SK-N-MC (cell line): ENCODE measurements at regions not wholly inside any gene's neighbourhood (a gene's known extent, or its start where the extent isn't known, plus 50 kb on each side); places are given as distances from the start of the nearest gene placed in this dataset.

Source experiments
- DNase-seq: peaks from one replicate; pipeline ENCODE4 v3.0.0-alpha.2; 2011; ENCODE audit warnings: low read depth, low spot score
- H3K27ac ChIP-seq: fragments of 200-600 bp; sonication (generic); 2 replicates; pipeline ENCODE4 v1.5.1; 2016; ENCODE audit warnings: mixed run types
- H3K36me3 ChIP-seq: fragments of 200-600 bp; sonication (generic); 2 replicates; pipeline ENCODE4 v1.6.1; 2017; ENCODE audit warnings: antibody characterized with exemption, low read length, mixed read lengths; ENCODE audit not compliant: insufficient read depth
- H3K4me3 ChIP-seq: fragments of 200-600 bp; sonication (generic); 2 replicates; pipeline ENCODE4 v1.5.1; 2016
- H3K9ac ChIP-seq: fragments of 200-600 bp; sonication (generic); 2 replicates; pipeline ENCODE4 v1.8.0; 2017; ENCODE audit warnings: mixed run types, mixed read lengths; ENCODE audit not compliant: insufficient read length
- H3K9me3 ChIP-seq: fragments of 200-600 bp; sonication (generic); 2 replicates; pipeline ENCODE4 v1.6.1; 2017; ENCODE audit warnings: low read depth, mild to moderate bottlenecking, antibody characterized with exemption, low read length, moderate library complexity, mixed read lengths
- EZH2 ChIP-seq: fragments of 200-600 bp; sonication (generic); IDR thresholded peaks from one replicate; pipeline ENCODE4 v1.6.1; 2017; ENCODE audit warnings: antibody characterized with exemption
- FOXP2 ChIP-seq: optimal IDR thresholded peaks from 2 replicates; pipeline ENCODE3; 2011; ENCODE audit warnings: mild to moderate bottlenecking, moderate library complexity; ENCODE audit not compliant: insufficient read depth; ENCODE audit errors: extremely low read length, control extremely low read depth
- POLR2AphosphoS5 ChIP-seq: IDR thresholded peaks from 2 replicates; pipeline ENCODE4 v1.6.1; 2012; ENCODE audit warnings: mild to moderate bottlenecking, low read depth, low read length, borderline replicate concordance

GRCh38 chr14:34044666-34045306 lies 93.9 kb upstream of the EGLN3 start:
- H3K36me3 ChIP-seq: no peaks in the 10 kb centered on the region
- H3K9ac ChIP-seq: no peak overlapping the region
- no peak overlapping the region for H3K4me3 ChIP-seq
- no peaks in the 10 kb centered on the region for H3K9me3 ChIP-seq
- no peak for TF ChIP-seq POLR2AphosphoS5
- no peak for TF ChIP-seq EZH2
- no peak for TF ChIP-seq FOXP2
- no peak overlapping the region for H3K27ac ChIP-seq
- no peak for DNase-seq

- no peak overlapping the region for H3K27ac ChIP-seq
- no peak for DNase-seq
- no peaks in the 10 kb centered on the region for H3K9me3 ChIP-seq
- TF ChIP-seq EZH2 (no peak), POLR2AphosphoS5 (no peak), FOXP2 (no peak)
- H3K36me3 ChIP-seq: no peaks in the 10 kb centered on the region
- H3K4me3 ChIP-seq: no peak overlapping the region
- H3K9ac ChIP-seq: no peak overlapping the region
These were observed 93.4 kb upstream of the EGLN3 start for GRCh38 chr14:34044373-34044637.

- Histone ChIP-seq H3K27ac (no peak overlapping the region), H3K36me3 (no peaks in the 10 kb centered on the region), H3K4me3 (no peak overlapping the region), H3K9me3 (no peaks in the 10 kb centered on the region), H3K9ac (no peak overlapping the region)
- no peak for DNase-seq
- TF ChIP-seq FOXP2: no peak
- TF ChIP-seq EZH2: no peak
These were observed 92.9 kb upstream of the EGLN3 start for GRCh38 chr14:34043627-34044372.

GRCh38 chr14:34041220-34041619 lies 90.3 kb upstream of the EGLN3 start:
- no peaks in the 10 kb centered on the region for H3K9me3 ChIP-seq
- no peak for DNase-seq
- H3K9ac ChIP-seq: no peak overlapping the region
- TF ChIP-seq EZH2 (no peak), FOXP2 (no peak), POLR2AphosphoS5 (no peak)
- no peaks in the 10 kb centered on the region for H3K36me3 ChIP-seq
- no peak overlapping the region for H3K4me3 ChIP-seq
- no peak overlapping the region for H3K27ac ChIP-seq

GRCh38 chr14:34040766-34041165 lies 89.9 kb upstream of the EGLN3 start:
- no peak overlapping the region for H3K4me3 ChIP-seq
- TF ChIP-seq EZH2 (no peak), FOXP2 (no peak), POLR2AphosphoS5 (no peak)
- no peaks in the 10 kb centered on the region for H3K9me3 ChIP-seq
- DNase-seq: no peak
- H3K36me3 ChIP-seq: no peaks in the 10 kb centered on the region
- H3K27ac ChIP-seq: no peak overlapping the region
- no peak overlapping the region for H3K9ac ChIP-seq

- no peaks in the 10 kb centered on the region for H3K36me3 ChIP-seq
- no peak for TF ChIP-seq EZH2
- no peak for TF ChIP-seq POLR2AphosphoS5
- no peak for TF ChIP-seq FOXP2
- no peak overlapping the region for H3K4me3 ChIP-seq
- H3K9me3 ChIP-seq: no peaks in the 10 kb centered on the region
- H3K27ac ChIP-seq: no peak overlapping the region
- DNase-seq: no peak
- H3K9ac ChIP-seq: no peak overlapping the region
These were observed 88.7 kb upstream of the EGLN3 start for GRCh38 chr14:34039428-34040047.

DNA sequence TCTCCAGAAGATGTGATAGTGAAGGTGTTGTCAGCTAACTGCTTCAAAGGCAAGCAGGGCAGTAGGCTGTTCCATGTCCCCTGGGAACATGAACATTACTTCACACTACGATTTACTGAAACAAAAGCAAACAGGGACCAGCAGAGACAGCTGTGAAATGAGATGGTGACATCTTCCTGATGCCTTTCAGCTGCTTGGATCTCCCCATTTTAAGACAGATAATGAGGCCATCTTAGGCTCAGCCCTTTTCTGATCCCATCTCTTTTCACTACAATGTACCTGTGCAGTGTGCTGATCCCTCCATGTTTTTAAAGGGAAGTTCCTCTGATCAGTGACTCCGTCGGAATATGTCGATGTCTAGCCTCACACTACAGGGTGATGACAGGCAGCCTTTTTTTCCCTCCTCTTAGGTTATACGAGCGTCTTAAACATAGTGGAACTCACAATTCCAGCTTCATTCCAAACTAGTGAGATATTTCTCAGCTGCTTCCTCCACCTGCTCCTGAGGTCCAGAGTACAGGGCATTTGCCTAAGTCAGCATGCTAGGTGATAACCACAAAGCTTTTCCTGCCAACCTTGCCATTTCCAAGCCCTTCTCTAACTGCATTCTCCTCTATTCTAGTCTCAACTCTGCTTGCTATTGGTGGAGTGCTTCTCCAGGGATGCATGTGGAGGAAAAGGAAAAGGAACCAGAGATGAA lies 87.6 kb upstream of the EGLN3 start:
- H3K9ac ChIP-seq: no peak overlapping the region
- no peak for DNase-seq
- no peaks in the 10 kb centered on the region for H3K36me3 ChIP-seq
- H3K27ac ChIP-seq: no peak overlapping the region
- TF ChIP-seq POLR2AphosphoS5 (no peak), EZH2 (no peak), FOXP2 (no peak)
- no peaks in the 10 kb centered on the region for H3K9me3 ChIP-seq
- no peak overlapping the region for H3K4me3 ChIP-seq

DNA sequence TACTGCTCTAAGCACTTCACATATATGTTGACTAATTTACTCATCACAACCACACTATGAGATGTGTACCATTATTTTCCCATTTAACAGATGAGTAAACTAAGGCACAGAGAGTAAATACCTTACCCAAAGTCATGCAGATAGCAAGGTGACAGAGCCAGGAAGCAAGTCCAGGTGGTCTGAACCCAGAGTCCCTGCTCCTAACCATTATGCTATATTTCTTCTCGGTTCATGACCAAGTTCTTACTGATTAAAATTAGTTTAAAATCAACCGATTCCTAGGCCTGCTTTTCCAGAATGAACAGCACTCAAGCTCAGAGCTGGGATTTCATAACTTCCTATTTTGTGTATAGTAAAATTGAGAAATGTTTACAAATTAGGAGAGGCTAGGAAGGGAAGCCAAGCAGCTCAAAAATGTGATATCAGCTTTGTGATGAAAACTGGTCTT lies 85.5 kb upstream of the EGLN3 start:
- Histone ChIP-seq H3K36me3 (no peaks in the 10 kb centered on the region), H3K9ac (no peak overlapping the region), H3K27ac (no peak overlapping the region), H3K4me3 (no peak overlapping the region), H3K9me3 (no peaks in the 10 kb centered on the region)
- DNase-seq: no peak
- TF ChIP-seq POLR2AphosphoS5: no peak
- TF ChIP-seq FOXP2: no peak
- TF ChIP-seq EZH2: no peak
